H1 (cell line): ENCODE measurements at regions not wholly inside any gene's neighbourhood (a gene's known extent, or its start where the extent isn't known, plus 50 kb on each side); places are given as distances from the start of the nearest gene placed in this dataset.

Source experiments
- GABPA ChIP-seq: IDR thresholded peaks from 2 replicates; pipeline ENCODE4 v1.6.1; 2011; ENCODE audit warnings: mild to moderate bottlenecking, low read length, moderate library complexity, borderline replicate concordance; ENCODE audit not compliant: insufficient read depth
- MAFK ChIP-seq: IDR thresholded peaks from 2 replicates; pipeline ENCODE4 v1.6.1; 2012; ENCODE audit warnings: low read depth, mild to moderate bottlenecking, improper control_type of control experiment, low read length
- POLR2A ChIP-seq, 2 experiments: IDR thresholded peaks; 1 replicate in 1 of 2; 2 replicates in 1 of 2; pipeline ENCODE4 v1.6.1; 2011; ENCODE audit warnings: low read depth in 2 of 2, low read length in 2 of 2, mild to moderate bottlenecking in 2 of 2; ENCODE audit errors: control extremely low read depth in 1 of 2
- POLR2AphosphoS5 ChIP-seq: IDR thresholded peaks from 2 replicates; pipeline ENCODE4 v1.6.1; 2011; ENCODE audit warnings: low read depth, low read length
- SP1 ChIP-seq: IDR thresholded peaks from 2 replicates; pipeline ENCODE4 v1.6.1; 2011; ENCODE audit warnings: low read depth, low read length
- SP2 ChIP-seq: IDR thresholded peaks from 2 replicates; pipeline ENCODE4 v1.6.1; 2012; ENCODE audit warnings: mild to moderate bottlenecking, low read length, inconsistent platforms
- SP4 ChIP-seq: IDR thresholded peaks from 2 replicates; pipeline ENCODE4 v1.6.1; 2012; ENCODE audit warnings: low read length, inconsistent platforms
- SUZ12 ChIP-seq: fragments of 200-600 bp; sonication (generic); IDR thresholded peaks from 2 replicates; pipeline ENCODE4 v1.6.1; 2012; ENCODE audit warnings: mild to moderate bottlenecking, inconsistent platforms, low read length, moderate library complexity, mixed read lengths
- TF ChIP-seq, protein P1 (sequence below), 3 experiments: IDR thresholded peaks; 1 replicate in 2 of 3; 2 replicates in 1 of 3; pipeline versions ENCODE4 v1.5.1 to v1.6.1; 2011; ENCODE audit warnings: low read length in 3 of 3, mild to moderate bottlenecking in 3 of 3, inconsistent platforms in 2 of 3, low read depth in 1 of 3, moderate library complexity in 1 of 3; ENCODE audit not compliant: insufficient read depth in 1 of 3; ENCODE audit errors: control extremely low read depth in 1 of 3
- TF ChIP-seq, protein P2 (sequence below): IDR thresholded peaks from 2 replicates; pipeline ENCODE4 v1.6.1; 2012; ENCODE audit warnings: low read length, inconsistent platforms

DNA sequence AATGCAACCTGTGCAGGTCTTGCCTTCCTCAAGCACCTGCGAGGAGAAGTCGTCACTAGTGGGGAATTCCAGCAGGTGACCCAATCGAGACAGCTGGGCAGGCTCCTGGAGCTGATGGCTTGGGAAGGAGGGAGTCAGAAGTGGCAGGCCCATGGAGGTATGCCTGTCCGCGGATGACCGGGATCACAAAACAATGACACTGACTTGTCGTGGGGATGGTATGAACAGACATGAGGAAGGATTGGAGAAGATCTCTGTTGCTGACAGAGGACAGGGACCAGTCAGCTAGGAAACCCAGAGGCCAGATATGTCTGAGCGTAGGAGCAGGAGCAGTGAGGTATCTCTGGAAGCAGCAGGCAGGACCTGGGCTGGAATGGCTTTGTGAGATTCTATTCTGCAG is 233.3 kb downstream of the SOX9 start:
- TF ChIP-seq SP2: no peak
- no peak for TF ChIP-seq SUZ12
- TF ChIP-seq SP1: no peak
- TF ChIP-seq, protein P1, sequence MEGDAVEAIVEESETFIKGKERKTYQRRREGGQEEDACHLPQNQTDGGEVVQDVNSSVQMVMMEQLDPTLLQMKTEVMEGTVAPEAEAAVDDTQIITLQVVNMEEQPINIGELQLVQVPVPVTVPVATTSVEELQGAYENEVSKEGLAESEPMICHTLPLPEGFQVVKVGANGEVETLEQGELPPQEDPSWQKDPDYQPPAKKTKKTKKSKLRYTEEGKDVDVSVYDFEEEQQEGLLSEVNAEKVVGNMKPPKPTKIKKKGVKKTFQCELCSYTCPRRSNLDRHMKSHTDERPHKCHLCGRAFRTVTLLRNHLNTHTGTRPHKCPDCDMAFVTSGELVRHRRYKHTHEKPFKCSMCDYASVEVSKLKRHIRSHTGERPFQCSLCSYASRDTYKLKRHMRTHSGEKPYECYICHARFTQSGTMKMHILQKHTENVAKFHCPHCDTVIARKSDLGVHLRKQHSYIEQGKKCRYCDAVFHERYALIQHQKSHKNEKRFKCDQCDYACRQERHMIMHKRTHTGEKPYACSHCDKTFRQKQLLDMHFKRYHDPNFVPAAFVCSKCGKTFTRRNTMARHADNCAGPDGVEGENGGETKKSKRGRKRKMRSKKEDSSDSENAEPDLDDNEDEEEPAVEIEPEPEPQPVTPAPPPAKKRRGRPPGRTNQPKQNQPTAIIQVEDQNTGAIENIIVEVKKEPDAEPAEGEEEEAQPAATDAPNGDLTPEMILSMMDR (IDR thresholded peaks at IDR 0.05; ENCODE audit: control extremely low read depth in 1 of 3, insufficient read depth in 1 of 3, low read depth in 1 of 3, low read length in 3 of 3): no peak
- TF ChIP-seq SP4: no peak
- TF ChIP-seq GABPA: no peak
- TF ChIP-seq MAFK: no peak
- no peak for TF ChIP-seq POLR2AphosphoS5
- TF ChIP-seq, protein P2, sequence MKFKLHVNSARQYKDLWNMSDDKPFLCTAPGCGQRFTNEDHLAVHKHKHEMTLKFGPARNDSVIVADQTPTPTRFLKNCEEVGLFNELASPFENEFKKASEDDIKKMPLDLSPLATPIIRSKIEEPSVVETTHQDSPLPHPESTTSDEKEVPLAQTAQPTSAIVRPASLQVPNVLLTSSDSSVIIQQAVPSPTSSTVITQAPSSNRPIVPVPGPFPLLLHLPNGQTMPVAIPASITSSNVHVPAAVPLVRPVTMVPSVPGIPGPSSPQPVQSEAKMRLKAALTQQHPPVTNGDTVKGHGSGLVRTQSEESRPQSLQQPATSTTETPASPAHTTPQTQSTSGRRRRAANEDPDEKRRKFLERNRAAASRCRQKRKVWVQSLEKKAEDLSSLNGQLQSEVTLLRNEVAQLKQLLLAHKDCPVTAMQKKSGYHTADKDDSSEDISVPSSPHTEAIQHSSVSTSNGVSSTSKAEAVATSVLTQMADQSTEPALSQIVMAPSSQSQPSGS: no peak
- TF ChIP-seq POLR2A (IDR thresholded peaks at IDR 0.05; ENCODE audit: control extremely low read depth in 1 of 2, low read depth in 2 of 2, low read length in 2 of 2): no peak
